Lower lobe of right lung (tissue), 2 donors: ENCODE measurements at regions not wholly inside any gene's neighbourhood (a gene's known extent, or its start where the extent isn't known, plus 50 kb on each side); places are given as distances from the start of the nearest gene placed in this dataset.

Source experiments
- ATAC-seq, 2 donors: fragments of 200-7000 bp; cut with Tn5 transposase; one replicate each; pipeline ENCODE4 v1.9.1; 2020 to 2022; ENCODE audit warnings: mild to moderate bottlenecking in 2 of 2, moderate library complexity in 2 of 2
- DNase-seq: peaks from one replicate; pipeline ENCODE4 v3.0.0-alpha.2; 2020
- H3K27ac ChIP-seq: fragments of 200-600 bp; one replicate; pipeline ENCODE4 v1.8.0; 2022
- H3K27me3 ChIP-seq: fragments of 200-600 bp; one replicate; pipeline ENCODE4 v1.8.0; 2022; ENCODE audit warnings: low read depth
- H3K36me3 ChIP-seq: fragments of 200-600 bp; one replicate; pipeline ENCODE4 v1.8.0; 2022; ENCODE audit warnings: mild to moderate bottlenecking
- H3K4me1 ChIP-seq: fragments of 200-600 bp; one replicate; pipeline ENCODE4 v1.8.0; 2022
- H3K4me3 ChIP-seq: fragments of 200-600 bp; one replicate; pipeline ENCODE4 v1.8.0; 2022; ENCODE audit warnings: mild to moderate bottlenecking
- H3K9me3 ChIP-seq: fragments of 200-600 bp; one replicate; pipeline ENCODE4 v1.8.0; 2022
- CTCF ChIP-seq: fragments of 200-600 bp; IDR thresholded peaks from one replicate; pipeline ENCODE4 v1.8.0; 2022; ENCODE audit warnings: antibody characterized with exemption, mild to moderate bottlenecking
- intact Hi-C: fragments of 100-400 bp; cut with DNase I; formaldehyde crosslinking; loops from one replicate; pipeline ENCODE4 v1.11.0; 2022
- donor health status: DM: no; HTN: yes; CAD: no; lungs with severe emphysema.

DNA sequence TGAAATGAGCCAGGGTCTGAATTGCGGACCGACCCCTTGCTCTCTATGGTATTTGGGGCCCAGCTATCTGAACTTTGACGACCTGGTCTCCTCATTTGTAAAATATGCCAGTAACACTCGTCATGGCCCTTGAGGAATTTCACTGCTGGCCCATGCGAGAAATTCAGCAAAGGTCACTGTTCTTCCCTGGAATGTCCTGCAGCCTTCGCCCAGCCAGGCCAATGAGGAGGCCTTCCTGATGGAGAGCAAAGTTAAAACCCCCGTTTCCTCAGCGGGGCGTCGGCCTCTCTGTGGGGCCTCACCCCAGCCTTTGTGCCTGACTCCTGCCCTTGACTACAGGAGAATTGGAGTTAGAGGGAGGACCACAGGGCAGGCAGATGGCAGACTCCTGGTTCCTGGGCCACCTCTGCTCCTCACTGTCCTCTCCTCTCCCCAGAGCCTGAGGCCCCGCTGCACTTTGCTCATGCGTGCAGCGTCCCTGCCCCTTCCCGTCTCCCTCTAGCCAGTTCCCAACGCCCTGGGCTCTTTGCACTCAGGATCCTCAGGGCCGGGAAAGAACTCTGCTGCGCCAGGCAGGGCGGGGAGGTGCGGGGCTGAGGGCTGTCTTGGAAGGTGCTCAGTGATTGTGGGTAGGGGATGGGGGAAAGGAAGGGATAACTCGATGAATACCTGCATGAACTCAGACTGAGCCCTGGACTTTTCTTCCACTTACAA lies 257.0 kb upstream of the RAB6C start:
- no peaks in the 10 kb centered on the region for H3K4me1 ChIP-seq
- peaks cover 8% of the 10 kb centered on the region for H3K27me3 ChIP-seq
- ATAC-seq, result no peak
- intact Hi-C loops, result no loop called here
- no peak overlapping the region for H3K4me3 ChIP-seq
- no peak for DNase-seq
- no peaks in the 10 kb centered on the region for H3K36me3 ChIP-seq
- H3K27ac ChIP-seq, result no peak overlapping the region
- no peaks in the 10 kb centered on the region for H3K9me3 ChIP-seq
- no peak for TF ChIP-seq CTCF

- H3K27ac ChIP-seq, result no peak overlapping the region
- ATAC-seq, result peak in 1 of 2 donors; percentile 28
- no peaks in the 10 kb centered on the region for H3K9me3 ChIP-seq
- TF ChIP-seq CTCF, result no peak
- no peaks in the 10 kb centered on the region for H3K4me1 ChIP-seq
- intact Hi-C loops, result no loop called here
- H3K27me3 ChIP-seq, result peaks cover 6% of the 10 kb centered on the region
- no peak overlapping the region for H3K4me3 ChIP-seq
- DNase-seq, result no peak
- H3K36me3 ChIP-seq, result no peaks in the 10 kb centered on the region
These were observed 256.0 kb upstream of the RAB6C start for GRCh38 chr2:129723277-129724020.

GRCh38 chr2:129724021-129724757 lies 255.3 kb upstream of the RAB6C start:
- no peak overlapping the region for H3K4me3 ChIP-seq
- intact Hi-C loops, result no loop called here
- no peaks in the 10 kb centered on the region for H3K4me1 ChIP-seq
- no peaks in the 10 kb centered on the region for H3K9me3 ChIP-seq
- H3K36me3 ChIP-seq, result no peaks in the 10 kb centered on the region
- no peak for ATAC-seq
- H3K27ac ChIP-seq, result no peak overlapping the region
- H3K27me3 ChIP-seq, result peaks cover 6% of the 10 kb centered on the region
- DNase-seq, result no peak
- TF ChIP-seq CTCF, result no peak

DNA sequence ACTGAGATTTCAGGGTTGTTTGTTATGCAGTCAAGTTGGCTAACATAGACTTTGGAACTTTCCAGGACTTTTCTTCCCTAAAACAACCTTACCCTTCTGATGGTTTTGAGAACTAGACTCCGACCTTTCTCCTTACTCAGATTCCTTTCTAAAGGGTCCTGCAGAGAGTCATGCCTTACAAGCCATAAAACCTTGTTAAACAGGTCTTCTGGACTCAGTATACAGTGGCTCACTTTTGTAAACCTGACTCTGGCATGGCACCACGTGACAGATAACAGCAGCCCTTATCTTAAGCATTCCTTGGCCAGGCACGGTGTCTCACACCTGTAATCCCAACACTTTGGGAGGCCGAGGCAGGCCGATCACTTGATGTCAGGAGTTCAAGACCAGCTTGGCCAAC lies 253.2 kb upstream of the RAB6C start:
- TF ChIP-seq CTCF, result no peak
- Histone ChIP-seq H3K27ac (no peak overlapping the region), H3K4me3 (no peak overlapping the region), H3K36me3 (no peaks in the 10 kb centered on the region), H3K4me1 (no peaks in the 10 kb centered on the region), H3K27me3 (peaks cover 6% of the 10 kb centered on the region), H3K9me3 (no peaks in the 10 kb centered on the region)
- intact Hi-C loops, result no loop called here
- no peak for ATAC-seq
- no peak for DNase-seq

- no peak for TF ChIP-seq CTCF
- intact Hi-C loops, result no loop called here
- no peaks in the 10 kb centered on the region for H3K36me3 ChIP-seq
- peaks cover 3% of the 10 kb centered on the region for H3K27me3 ChIP-seq
- no peak overlapping the region for H3K4me3 ChIP-seq
- no peaks in the 10 kb centered on the region for H3K9me3 ChIP-seq
- no peaks in the 10 kb centered on the region for H3K4me1 ChIP-seq
- ATAC-seq (no peak), DNase-seq (no peak)
- no peak overlapping the region for H3K27ac ChIP-seq
These were observed 252.2 kb upstream of the RAB6C start for GRCh38 chr2:129727286-129727685.
